Medulla oblongata (tissue), 1 donor: ENCODE measurements at regions not wholly inside any gene's neighbourhood (a gene's known extent, or its start where the extent isn't known, plus 50 kb on each side); places are given as distances from the start of the nearest gene placed in this dataset.
"Not testable (repeated sequence)": the region's sequence is repeated elsewhere in the genome, so short reads cannot be mapped to it uniquely, and the experiment has no call there.

Experiments used
- DNase-seq: peaks from one replicate; pipeline ENCODE4 v3.0.0-alpha.2; 2015; ENCODE audit errors: extremely low spot score

GRCh38 chr4:19236473-19236872, 1015.2 kb upstream of the SLIT2 start:
- no peak for DNase-seq

DNA sequence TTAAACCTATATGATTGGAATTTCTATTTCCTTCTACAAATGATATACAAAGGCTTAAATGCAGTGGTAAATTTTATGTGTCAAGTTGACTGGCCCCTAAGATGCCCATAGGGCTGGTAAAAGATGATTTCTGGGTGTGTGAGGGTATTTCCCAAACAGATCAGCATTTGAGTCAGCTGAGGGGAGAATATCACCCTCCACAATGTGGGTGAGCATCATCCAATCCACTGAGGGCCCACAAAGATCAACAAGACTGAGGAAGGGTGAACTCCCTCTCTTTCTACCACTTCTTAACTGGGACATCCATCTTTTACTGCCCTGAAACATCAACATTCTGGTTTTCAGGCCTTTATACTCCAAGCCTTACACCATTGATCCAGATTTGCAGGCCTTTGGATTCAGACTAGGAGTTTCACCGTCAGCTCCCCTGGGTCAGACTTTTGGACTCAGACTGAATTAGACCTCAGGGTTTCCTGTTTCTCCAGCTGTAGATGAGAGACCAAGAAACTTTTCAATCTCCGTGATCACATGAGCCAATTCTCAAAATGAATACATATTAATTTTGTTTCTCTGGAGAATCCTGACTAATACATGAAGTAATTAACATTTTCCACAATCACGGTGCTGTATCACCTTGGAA, 1020.7 kb upstream of the SLIT2 start:
- no peak for DNase-seq

- no peak for DNase-seq
Measured at GRCh38 chr4:19227701-19228100, 1024.0 kb upstream of the SLIT2 start.

- peak; percentile 29 for DNase-seq
Measured at GRCh38 chr4:19224820-19225219, 1026.9 kb upstream of the SLIT2 start.

GRCh38 chr4:19216476-19216875, 1035.2 kb upstream of the SLIT2 start:
- no peak for DNase-seq

- no peak for DNase-seq
Measured at GRCh38 chr4:19214591-19215186, 1037.0 kb upstream of the SLIT2 start.

- no peak for DNase-seq
Measured at GRCh38 chr4:19213388-19213787, 1038.3 kb upstream of the SLIT2 start.

DNA sequence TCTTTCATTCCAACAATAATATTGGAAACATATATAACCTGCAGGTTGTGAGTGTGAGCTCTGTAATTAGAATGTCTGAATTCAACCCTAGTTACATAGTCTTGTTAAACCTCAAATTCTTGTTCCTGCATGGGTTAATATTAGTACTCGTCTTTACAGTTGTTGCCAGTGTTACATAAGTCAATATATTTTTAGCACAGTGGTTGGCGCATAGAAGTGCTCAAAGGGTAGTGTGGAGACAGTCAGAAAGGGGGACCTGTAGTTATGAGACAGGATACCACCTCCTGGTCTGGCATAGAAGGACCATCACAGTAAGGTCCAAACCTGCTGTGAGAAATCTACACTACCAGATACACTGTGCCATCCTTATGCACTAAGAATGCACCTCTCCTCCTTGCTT, 1045.9 kb upstream of the SLIT2 start:
- no peak for DNase-seq

- DNase-seq = not testable (repeated sequence)
Measured at GRCh38 chr4:19197838-19198237, 1053.9 kb upstream of the SLIT2 start.

- DNase-seq = no peak
Measured at GRCh38 chr4:19195696-19196095, 1056.0 kb upstream of the SLIT2 start.

- no peak for DNase-seq
Measured at GRCh38 chr4:19194672-19195071, 1057.0 kb upstream of the SLIT2 start.

- no peak for DNase-seq
Measured at GRCh38 chr4:19193274-19193981, 1058.3 kb upstream of the SLIT2 start.

DNA sequence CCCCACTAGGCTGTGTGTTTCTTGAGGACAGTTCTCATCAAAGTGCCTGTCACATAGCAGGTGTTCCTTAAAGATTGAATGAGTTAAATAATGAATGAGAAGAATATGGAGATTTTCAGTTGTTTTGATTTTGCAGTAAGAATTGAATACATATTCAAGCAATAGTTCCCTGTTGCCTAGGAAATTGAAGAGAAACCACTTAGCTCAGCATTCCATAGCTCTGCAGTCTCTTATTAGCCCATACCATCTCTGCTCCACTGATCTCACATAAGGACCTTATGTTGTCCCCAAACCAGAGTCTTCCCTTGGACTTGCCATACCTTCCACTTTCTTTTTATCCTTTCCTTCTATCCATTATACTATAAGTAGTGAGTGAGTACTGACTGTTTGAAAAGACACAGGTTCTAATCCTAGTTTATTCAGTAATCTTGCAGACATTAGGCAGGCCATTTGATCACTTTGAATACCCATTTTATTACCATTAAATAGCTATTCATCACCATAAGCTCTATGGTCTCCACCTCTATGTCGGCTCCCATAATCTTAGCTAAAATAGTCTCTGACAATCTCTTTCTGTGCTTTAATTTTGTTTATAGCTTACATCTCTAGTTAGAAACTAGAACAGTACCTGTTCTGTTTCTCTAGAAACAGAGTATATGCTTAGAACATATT, 1059.6 kb upstream of the SLIT2 start:
- DNase-seq = no peak

GRCh38 chr4:19187691-19188090, 1064.0 kb upstream of the SLIT2 start:
- DNase-seq = no peak

DNA sequence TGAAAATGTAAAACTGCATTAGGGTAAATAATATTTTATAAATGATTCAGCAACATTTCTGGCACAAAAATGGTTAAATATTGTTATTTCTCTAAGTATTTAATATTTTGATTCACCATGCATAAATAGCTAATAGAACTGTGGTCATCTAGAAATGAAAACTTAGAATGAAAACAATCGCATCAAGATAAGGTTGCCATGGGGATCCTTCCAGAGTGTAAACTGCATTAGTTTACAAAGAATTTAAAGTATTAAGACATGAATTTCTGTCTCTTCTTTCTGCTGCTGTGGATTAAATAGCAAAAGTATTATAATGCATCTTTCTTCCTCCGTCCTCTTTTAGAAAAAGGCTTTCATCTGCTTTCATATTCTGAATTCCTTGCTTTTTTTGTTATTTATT, 1064.6 kb upstream of the SLIT2 start:
- DNase-seq = no peak

DNA sequence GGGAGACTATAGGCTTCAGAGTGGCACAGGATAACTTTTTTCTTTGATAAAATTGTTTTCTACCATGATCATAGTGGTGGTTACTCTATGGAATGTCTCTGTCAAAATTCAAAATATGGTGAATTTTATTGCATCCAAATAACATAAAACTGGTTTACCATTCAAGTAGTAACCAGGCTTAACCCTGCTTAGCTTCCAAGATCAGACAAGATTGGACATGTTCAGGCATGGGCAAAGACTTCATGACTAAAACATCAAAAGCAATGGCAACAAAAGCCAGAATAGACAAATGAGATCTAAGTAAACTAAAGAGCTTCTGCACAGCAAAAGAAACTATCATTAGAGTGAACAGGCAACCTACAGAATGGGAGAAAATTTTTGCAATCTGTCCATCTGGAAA, 1070.1 kb upstream of the SLIT2 start:
- DNase-seq = not testable (repeated sequence)

- no peak for DNase-seq
Measured at GRCh38 chr4:19178835-19179234, 1072.9 kb upstream of the SLIT2 start.

DNA sequence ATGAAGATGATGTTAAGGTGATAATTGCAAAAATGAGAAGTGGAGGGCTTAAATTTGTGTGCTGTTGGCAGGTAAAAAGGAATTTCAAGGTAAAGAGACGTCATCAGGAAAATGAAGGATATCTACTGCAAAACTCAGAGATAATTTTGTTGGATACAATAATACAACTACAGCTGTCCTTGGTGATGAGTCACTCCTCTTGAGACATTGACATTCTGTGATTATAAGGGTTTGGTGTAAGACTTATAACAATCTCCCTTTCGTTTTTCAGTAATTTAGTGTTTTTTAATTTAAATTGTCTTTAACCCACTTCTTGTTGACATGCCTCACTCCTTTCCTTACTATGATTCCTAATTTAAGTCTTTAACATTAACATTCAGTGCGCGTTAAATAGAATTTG, 1074.1 kb upstream of the SLIT2 start:
- no peak for DNase-seq

DNA sequence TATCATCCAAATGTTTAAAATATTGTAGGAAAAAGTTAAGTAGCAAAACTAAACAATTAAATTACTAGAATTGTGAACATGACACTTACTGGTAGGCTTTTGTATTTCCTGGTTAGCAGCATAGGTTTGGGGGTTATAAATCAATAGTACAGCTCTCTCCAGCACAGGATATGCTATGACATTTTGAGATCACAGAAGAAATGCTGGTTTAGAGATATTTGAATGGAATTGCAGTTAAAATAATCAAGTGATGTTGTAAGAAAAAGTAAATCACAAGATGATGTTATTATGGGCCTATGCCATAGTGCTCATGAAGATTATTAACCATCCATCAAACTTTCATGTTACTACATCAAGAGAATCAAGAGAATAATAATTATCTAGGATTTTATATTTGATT, 1079.9 kb upstream of the SLIT2 start:
- DNase-seq = no peak

DNA sequence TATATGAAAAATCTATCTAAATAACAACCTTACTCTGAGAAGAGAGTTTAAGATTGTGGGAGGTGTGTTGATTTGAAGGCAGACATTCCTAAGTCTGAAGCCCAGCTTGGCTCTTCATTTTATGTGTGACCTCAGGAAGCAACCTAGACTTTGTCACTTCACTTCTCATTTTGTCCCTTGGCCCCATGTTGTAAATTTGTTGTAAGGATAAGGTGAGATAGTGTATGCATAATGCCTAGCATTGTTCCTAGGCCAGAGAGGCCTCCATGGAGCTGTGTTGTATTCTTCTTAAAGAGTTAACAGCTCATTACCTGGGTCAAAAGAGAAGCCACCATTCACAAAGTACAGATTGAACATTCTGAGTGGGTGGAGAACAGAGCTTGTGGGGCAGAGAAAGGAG, 1084.4 kb upstream of the SLIT2 start:
- no peak for DNase-seq

- DNase-seq = no peak
Measured at GRCh38 chr4:19164334-19164733, 1087.4 kb upstream of the SLIT2 start.

GRCh38 chr4:19159874-19160273, 1091.8 kb upstream of the SLIT2 start:
- no peak for DNase-seq
